ENCODE measurements at regions not wholly inside any gene's neighbourhood (a gene's known extent, or its start where the extent isn't known, plus 50 kb on each side); places are given as distances from the start of the nearest gene placed in this dataset.

- ChIA-PET POLR2A (ENCODE audit: unreplicated experiment) (no interaction called here), CTCF (interaction anchor here (0.5 kb wide), 1 partner anchor 195 kb away, joined by 4 read pairs; no protein-coding TSS in a partner anchor)
- intact Hi-C loops (cut with micrococcal nuclease), result no loop called here
- H2BK15ac ChIP-seq (ENCODE audit: low read depth, low read length), result no peak overlapping the region
- no peak overlapping the region for H3K4me3 ChIP-seq (ENCODE audit: insufficient read depth, low read depth, low read length)
- no peak overlapping the region for H3K56ac ChIP-seq (ENCODE audit: extremely low read depth, insufficient read depth, low read length)
- H3K27ac ChIP-seq (ENCODE audit: insufficient read depth, low read length), result no peak overlapping the region
- ATAC-seq (ENCODE audit: low read depth), result no peak
- no CpG with 5 or more reads among the region's 1 CpG for WGBS, 2 experiments (ENCODE audit: extremely low coverage in 2 of 2, insufficient read length in 1 of 2)
- H3K27me3 ChIP-seq (ENCODE audit: control insufficient read depth, insufficient read depth, low read length), result no peaks in the 10 kb centered on the region
- no peaks in the 10 kb centered on the region for H4K20me1 ChIP-seq (ENCODE audit: insufficient read depth, low read length)
- no peak for DNase-seq
- no peak overlapping the region for H4K8ac ChIP-seq (ENCODE audit: low read depth in 2 of 2, low read length in 2 of 2)
- no peak overlapping the region for H4K5ac ChIP-seq (ENCODE audit: low read depth, low read length)
- in situ Hi-C loops (cut with MboI; ENCODE audit: low sequenced_read_pairs), result no loop called here
- H3K23ac ChIP-seq (ENCODE audit: low read depth, low read length), result no peak overlapping the region
- H3K18ac ChIP-seq (ENCODE audit: low read depth, low read length), result no peak overlapping the region
- no peak overlapping the region for H2BK120ac ChIP-seq (ENCODE audit: low read depth, low read length)
- H2BK5ac ChIP-seq (ENCODE audit: low read depth, low read length, poor library complexity, severe bottlenecking), result no peak overlapping the region
- H2AK9ac ChIP-seq (replicated peaks; ENCODE audit: low read depth, low read length, poor library complexity), result no peak overlapping the region
- H2AK5ac ChIP-seq (ENCODE audit: low read depth, low read length), result no peak overlapping the region
- no peaks in the 10 kb centered on the region for H3K4me1 ChIP-seq (ENCODE audit: control insufficient read depth, insufficient read depth, low read length)
- H3K9me1 ChIP-seq (ENCODE audit: insufficient read depth, low read length), result no peaks in the 10 kb centered on the region
- no peak overlapping the region for H4K91ac ChIP-seq (ENCODE audit: insufficient read depth, low read depth, low read length)
- H3K14ac ChIP-seq (replicated peaks; ENCODE audit: low read depth, low read length), result no peak overlapping the region
- no peak overlapping the region for H2AFZ ChIP-seq (replicated peaks; ENCODE audit: low read length, poor library complexity)
- no peak overlapping the region for H3K9ac ChIP-seq (ENCODE audit: low read depth, low read length)
- no peaks in the 10 kb centered on the region for H3K36me3 ChIP-seq (ENCODE audit: control insufficient read depth, insufficient read depth, low read length)
- BruUV-seq (replicated peaks), result no TSS peak
- H3K79me1 ChIP-seq (ENCODE audit: low read depth in 1 of 2, low read length in 2 of 2), result no peaks in the 10 kb centered on the region
- H3K4me2 ChIP-seq (ENCODE audit: low read depth, low read length), result no peak overlapping the region
- no peak overlapping the region for H3K4ac ChIP-seq (ENCODE audit: low read depth, low read length)
- TF ChIP-seq SMC3 (IDR thresholded peaks at IDR 0.05; ENCODE audit: low read depth, low read length) (no peak), RFX5 (IDR thresholded peaks at IDR 0.05; ENCODE audit: low read depth, low read length) (no peak), MAFK (IDR thresholded peaks at IDR 0.05; ENCODE audit: low read depth, low read length) (no peak), BHLHE40 (IDR thresholded peaks at IDR 0.05; ENCODE audit: low read depth, low read length) (no peak), RCOR1 (IDR thresholded peaks at IDR 0.05; ENCODE audit: insufficient replicate concordance, low read length) (no peak), ELK1 (IDR thresholded peaks at IDR 0.05; ENCODE audit: borderline replicate concordance, low read depth, low read length) (no peak), CEBPB (IDR thresholded peaks at IDR 0.05; ENCODE audit: low read depth, low read length) (no peak), CTCF (conservative IDR thresholded peaks at IDR 0.05; ENCODE audit: low read depth, low read length) (no peak), MXI1 (IDR thresholded peaks at IDR 0.05; ENCODE audit: borderline replicate concordance, low read depth, low read length) (no peak), FOS (IDR thresholded peaks at IDR 0.05; ENCODE audit: low read depth, low read length) (no peak), CHD1 (IDR thresholded peaks at IDR 0.05; ENCODE audit: low read depth, low read length) (no peak), RAD21 (IDR thresholded peaks at IDR 0.05; ENCODE audit: low read length) (no peak), MAZ (IDR thresholded peaks at IDR 0.05; ENCODE audit: borderline replicate concordance, low read depth, low read length) (no peak)
- dilution Hi-C loops (cut with HindIII; ENCODE audit: low sequenced_read_pairs, unreplicated experiment), result no loop called here
- no peak overlapping the region for H2BK20ac ChIP-seq (ENCODE audit: low read depth, low read length)
- H3K9me3 ChIP-seq (ENCODE audit: control insufficient read depth, insufficient read depth, low read length), result peaks cover 5% of the 10 kb centered on the region
These were observed 419.4 kb downstream of the C4orf33 start for GRCh38 chr4:129515356-129515755.

Data from IMR-90 (cell line).